ENCODE measurements at regions not wholly inside any gene's neighbourhood (a gene's known extent, or its start where the extent isn't known, plus 50 kb on each side); places are given as distances from the start of the nearest gene placed in this dataset.
"Not testable (repeated sequence)": the region's sequence is repeated elsewhere in the genome, so short reads cannot be mapped to it uniquely, and the experiment has no call there.

GRCh38 chr16:61146429-61146828 is 889.8 kb downstream of the CDH8 start:
- WGBS: 61% methylated on average over 1 of the region's 1 CpG
- Histone ChIP-seq H3K4me1 (replicated peaks) (no peaks in the 10 kb centered on the region), H3K9me3 (no peaks in the 10 kb centered on the region), H3K27me3 (replicated peaks; ENCODE audit: insufficient read depth) (no peaks in the 10 kb centered on the region), H3K36me3 (no peaks in the 10 kb centered on the region), H3K27ac (no peak overlapping the region), H3K4me3 (no peak overlapping the region)
- no peak for DNase-seq (ENCODE audit: low spot score)
- TF ChIP-seq POLR2AphosphoS5 (IDR thresholded peaks at IDR 0.05) (no peak), POLR2A (IDR thresholded peaks at IDR 0.05) (no peak)
- TF ChIP-seq, protein P1, sequence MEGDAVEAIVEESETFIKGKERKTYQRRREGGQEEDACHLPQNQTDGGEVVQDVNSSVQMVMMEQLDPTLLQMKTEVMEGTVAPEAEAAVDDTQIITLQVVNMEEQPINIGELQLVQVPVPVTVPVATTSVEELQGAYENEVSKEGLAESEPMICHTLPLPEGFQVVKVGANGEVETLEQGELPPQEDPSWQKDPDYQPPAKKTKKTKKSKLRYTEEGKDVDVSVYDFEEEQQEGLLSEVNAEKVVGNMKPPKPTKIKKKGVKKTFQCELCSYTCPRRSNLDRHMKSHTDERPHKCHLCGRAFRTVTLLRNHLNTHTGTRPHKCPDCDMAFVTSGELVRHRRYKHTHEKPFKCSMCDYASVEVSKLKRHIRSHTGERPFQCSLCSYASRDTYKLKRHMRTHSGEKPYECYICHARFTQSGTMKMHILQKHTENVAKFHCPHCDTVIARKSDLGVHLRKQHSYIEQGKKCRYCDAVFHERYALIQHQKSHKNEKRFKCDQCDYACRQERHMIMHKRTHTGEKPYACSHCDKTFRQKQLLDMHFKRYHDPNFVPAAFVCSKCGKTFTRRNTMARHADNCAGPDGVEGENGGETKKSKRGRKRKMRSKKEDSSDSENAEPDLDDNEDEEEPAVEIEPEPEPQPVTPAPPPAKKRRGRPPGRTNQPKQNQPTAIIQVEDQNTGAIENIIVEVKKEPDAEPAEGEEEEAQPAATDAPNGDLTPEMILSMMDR (IDR thresholded peaks at IDR 0.05): no peak
- intact Hi-C loops (cut with DNase I): no loop called here

DNA sequence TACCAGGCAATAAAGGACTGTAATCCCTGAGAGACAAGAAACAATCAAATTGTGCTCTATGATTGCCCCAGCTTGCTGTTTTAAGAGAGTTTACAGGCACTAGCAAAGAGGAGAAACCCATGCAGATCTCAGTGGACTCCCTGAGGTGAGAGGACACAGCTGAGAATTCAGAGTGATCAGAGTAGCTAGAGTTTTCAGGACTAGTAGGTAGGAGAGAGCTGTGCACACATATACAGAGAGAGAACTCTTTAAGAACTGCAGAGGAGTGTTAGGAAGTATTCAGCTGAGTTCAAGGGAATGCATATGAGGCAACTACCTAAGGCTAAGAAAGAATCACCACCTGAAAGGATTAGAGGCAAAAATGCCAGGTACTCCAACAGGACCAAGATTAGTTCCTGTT is 904.8 kb downstream of the CDH8 start:
- DNase-seq (ENCODE audit: low spot score): no peak
- TF ChIP-seq POLR2AphosphoS5 (IDR thresholded peaks at IDR 0.05) (no peak), POLR2A (IDR thresholded peaks at IDR 0.05) (no peak)
- TF ChIP-seq, protein P1 (IDR thresholded peaks at IDR 0.05): no peak
- Histone ChIP-seq H3K4me3 (no peak overlapping the region), H3K9me3 (no peaks in the 10 kb centered on the region), H3K4me1 (replicated peaks) (no peaks in the 10 kb centered on the region), H3K36me3 (no peaks in the 10 kb centered on the region), H3K27ac (no peak overlapping the region), H3K27me3 (replicated peaks; ENCODE audit: insufficient read depth) (no peaks in the 10 kb centered on the region)
- intact Hi-C loops (cut with DNase I): no loop called here

DNA sequence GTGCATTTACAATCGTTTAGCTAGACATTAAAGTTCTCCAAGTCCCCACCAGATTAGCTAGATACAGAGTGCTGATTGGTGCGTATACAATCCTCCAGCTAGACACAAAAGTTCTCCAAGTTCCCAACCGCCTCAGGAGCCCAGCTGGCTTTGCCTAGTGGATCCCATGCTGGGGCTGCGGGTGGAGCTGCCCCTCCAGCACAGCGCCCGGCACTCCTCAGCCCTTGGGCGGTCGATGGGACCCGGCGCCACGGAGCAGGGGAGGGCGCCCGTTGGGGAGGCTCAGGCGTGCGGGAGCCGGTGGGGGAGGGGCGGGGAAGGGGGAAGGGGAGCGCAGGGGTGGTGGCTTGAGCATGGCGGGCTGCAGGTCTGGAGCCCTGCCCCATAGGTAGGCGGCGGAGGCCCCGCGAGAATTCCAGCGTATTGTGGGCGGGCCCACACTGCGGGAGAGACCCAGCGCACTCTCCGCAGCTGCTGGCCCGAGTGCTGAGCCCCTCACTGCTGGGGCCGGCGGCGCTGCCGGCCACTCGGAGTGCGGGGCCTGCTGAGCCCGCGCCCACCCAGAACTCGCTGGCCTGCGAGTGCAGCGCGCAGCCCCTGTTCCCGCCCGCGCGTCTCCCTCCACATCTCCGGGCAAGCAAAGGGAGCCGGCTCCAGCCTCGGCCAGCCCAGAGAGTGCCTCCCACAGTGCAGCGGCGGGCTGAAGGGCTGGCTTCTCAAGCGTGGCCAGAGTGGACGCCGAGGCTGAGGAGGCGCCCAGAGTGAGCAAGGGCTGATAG is 907.5 kb downstream of the CDH8 start:
- Histone ChIP-seq H3K27ac (no peak overlapping the region), H3K36me3 (no peaks in the 10 kb centered on the region), H3K27me3 (replicated peaks; ENCODE audit: insufficient read depth) (no peaks in the 10 kb centered on the region), H3K4me3 (no peak overlapping the region), H3K4me1 (replicated peaks) (no peaks in the 10 kb centered on the region), H3K9me3 (no peaks in the 10 kb centered on the region)
- TF ChIP-seq POLR2A (IDR thresholded peaks at IDR 0.05) (no peak), POLR2AphosphoS5 (IDR thresholded peaks at IDR 0.05) (no peak)
- TF ChIP-seq, protein P1 (IDR thresholded peaks at IDR 0.05): no peak
- DNase-seq (ENCODE audit: low spot score): no peak
- intact Hi-C loops (cut with DNase I): no loop called here
- 97% methylated on average over 53 of the region's 54 CpGs for WGBS

GRCh38 chr16:61105544-61105943 is 930.7 kb downstream of the CDH8 start:
- Histone ChIP-seq H3K4me3 (no peak overlapping the region), H3K4me1 (replicated peaks) (no peaks in the 10 kb centered on the region), H3K27ac (no peak overlapping the region), H3K36me3 (no peaks in the 10 kb centered on the region), H3K27me3 (replicated peaks; ENCODE audit: insufficient read depth) (no peaks in the 10 kb centered on the region), H3K9me3 (no peaks in the 10 kb centered on the region)
- no peak for DNase-seq (ENCODE audit: low spot score)
- intact Hi-C loops (cut with DNase I): no loop called here
- TF ChIP-seq POLR2AphosphoS5 (IDR thresholded peaks at IDR 0.05) (no peak), POLR2A (IDR thresholded peaks at IDR 0.05) (no peak)
- TF ChIP-seq, protein P1 (IDR thresholded peaks at IDR 0.05): no peak
- 63% methylated on average over 3 of the region's 3 CpGs for WGBS

- Histone ChIP-seq H3K4me3 (no peak overlapping the region), H3K27ac (no peak overlapping the region), H3K36me3 (no peaks in the 10 kb centered on the region), H3K9me3 (no peaks in the 10 kb centered on the region), H3K4me1 (replicated peaks) (no peaks in the 10 kb centered on the region), H3K27me3 (replicated peaks; ENCODE audit: insufficient read depth) (no peaks in the 10 kb centered on the region)
- TF ChIP-seq POLR2AphosphoS5 (IDR thresholded peaks at IDR 0.05): no peak
- no peak for DNase-seq (ENCODE audit: low spot score)
- intact Hi-C loops (cut with DNase I): no loop called here
- WGBS: 88% methylated on average over 2 of the region's 2 CpGs
Measured at GRCh38 chr16:61098505-61098904, 937.7 kb downstream of the CDH8 start.

DNA sequence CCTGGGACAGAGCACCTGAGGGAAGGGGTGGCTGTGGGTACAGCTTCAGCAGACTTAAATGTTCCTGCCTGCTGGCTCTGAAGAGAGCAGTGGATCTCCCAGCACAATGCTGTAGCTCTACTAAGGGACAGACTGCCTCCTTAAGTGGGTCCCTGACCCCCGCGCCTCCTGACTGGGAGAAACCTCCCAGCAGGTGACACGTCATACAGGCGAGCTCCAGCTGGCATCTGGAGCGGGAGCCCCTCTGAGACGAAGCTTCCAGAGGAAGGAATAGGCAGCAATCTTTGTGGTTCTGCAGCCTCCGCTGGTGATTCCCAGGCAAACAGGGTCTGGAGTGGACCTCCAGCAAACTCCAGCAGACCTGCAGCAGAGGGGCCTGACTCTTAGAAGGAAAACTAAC is 944.9 kb downstream of the CDH8 start:
- H3K36me3 ChIP-seq; H3K27ac ChIP-seq; H3K4me3 ChIP-seq; intact Hi-C loops (cut with DNase I); H3K27me3 ChIP-seq (replicated peaks; ENCODE audit: insufficient read depth); H3K4me1 ChIP-seq (replicated peaks); DNase-seq (ENCODE audit: low spot score); H3K9me3 ChIP-seq: not testable (repeated sequence)
- 94% methylated on average over 7 of the region's 7 CpGs for WGBS

All from prostate gland (tissue), 2 donors.